ENCODE measurements at regions not wholly inside any gene's neighbourhood (a gene's known extent, or its start where the extent isn't known, plus 50 kb on each side); places are given as distances from the start of the nearest gene placed in this dataset.

DNA sequence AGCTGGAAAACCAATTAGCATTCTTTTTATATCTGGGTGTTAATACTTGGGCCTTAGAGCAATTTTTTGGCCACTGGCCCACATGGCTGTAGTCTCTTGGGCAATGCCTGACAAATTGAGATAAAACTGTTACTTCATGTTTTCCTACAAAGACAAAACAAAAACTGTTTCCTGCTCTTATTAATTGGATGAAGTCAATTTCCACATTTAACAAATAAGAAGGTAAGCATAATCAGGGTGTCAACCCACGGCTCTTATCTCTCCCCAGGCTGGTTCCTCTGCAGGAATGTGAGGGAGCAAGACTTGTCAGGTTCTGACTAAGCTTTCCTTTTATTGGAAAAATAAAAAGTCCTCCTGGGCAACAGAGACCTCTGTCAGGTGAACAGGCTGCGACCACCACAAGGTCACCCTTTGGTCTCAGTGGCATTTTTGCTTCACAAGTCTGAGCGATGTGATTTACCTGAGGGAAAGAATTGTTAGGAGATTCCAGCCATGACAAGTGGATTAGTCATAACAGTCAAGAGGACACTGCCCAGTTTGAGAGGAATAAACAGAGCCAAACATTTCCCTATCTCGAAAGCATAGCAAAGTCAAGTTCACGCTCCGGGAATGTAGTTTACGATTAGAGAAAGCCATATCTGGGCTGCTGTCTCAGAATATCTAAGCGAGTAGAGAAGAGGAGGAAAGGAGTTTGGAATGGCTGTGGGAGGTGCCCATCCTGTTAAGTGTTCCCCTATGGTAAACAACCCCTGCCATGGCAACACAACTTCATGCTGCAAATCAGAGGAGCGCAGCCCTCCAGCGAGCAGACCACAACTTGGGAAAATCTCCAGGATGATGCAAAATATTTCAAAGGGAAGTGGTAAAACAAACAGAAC lies 144.4 kb downstream of the TES start (continued):
- TF ChIP-seq CEBPB (IDR thresholded peaks at IDR 0.05; ENCODE audit: low read depth) = peak; percentile 56
- no peak for TF ChIP-seq EZH2phosphoT487 (IDR thresholded peaks at IDR 0.05; ENCODE audit: borderline replicate concordance)
- 0 out of 2 replicates have a peak, but pooled peaks have one; percentile 11 for TF ChIP-seq RAD21 (IDR thresholded peaks at IDR 0.05; ENCODE audit: low read depth)
- no peak for TF ChIP-seq ZNF274 (IDR thresholded peaks at IDR 0.05; ENCODE audit: low read depth, low read length)
- TF ChIP-seq JUND (IDR thresholded peaks at IDR 0.05) = peak; percentile 94

DNA sequence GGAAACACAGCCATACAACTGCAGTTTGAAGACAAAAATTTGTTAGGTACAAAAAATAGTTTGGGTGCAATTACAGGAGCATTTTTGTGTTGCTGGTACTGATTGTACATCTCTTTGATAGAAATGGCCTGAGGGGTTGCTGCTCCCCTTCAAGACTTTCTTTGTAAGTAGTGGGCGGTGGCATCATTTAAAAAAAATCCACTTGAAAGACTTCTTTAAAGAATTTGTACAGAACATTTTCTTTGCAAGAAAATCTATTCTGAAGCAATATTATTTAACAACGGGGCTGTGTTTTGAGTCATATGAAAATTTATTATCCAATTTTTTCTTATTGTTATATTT lies 144.1 kb upstream of the CAV2 start:
- ChIA-PET CTCF (no interaction called here), POLR2A (no interaction called here), RAD21 (ENCODE audit: low non-redundant PET in 1 of 2, low total read pairs in 2 of 2, uncharacterized antibody in 2 of 2, unreplicated experiment in 2 of 2) (no interaction called here)
- Histone ChIP-seq H3K4me2 (ENCODE audit: low read length) (peak overlapping the region; percentile 76), H2AFZ (ENCODE audit: low read depth, low read length, poor library complexity, severe bottlenecking) (no peak overlapping the region), H3K27me3 (ENCODE audit: insufficient read depth, low read length) (no peaks in the 10 kb centered on the region), H3K79me2 (ENCODE audit: insufficient read depth, low read length) (no peaks in the 10 kb centered on the region), H3K9ac (ENCODE audit: low read length) (peak overlapping the region; percentile 65), H3K4me1 (ENCODE audit: control insufficient read depth in 1 of 2, insufficient read depth in 2 of 2, low read length in 2 of 2) (peaks cover 61 to 66% of the 10 kb centered on the region in 2 experiments), H3K36me3 (ENCODE audit: control insufficient read depth in 1 of 2, insufficient read depth in 2 of 2, low read length in 2 of 2) (peaks cover 0 to 2% of the 10 kb centered on the region in 2 experiments; a peak in 1 of 4 replicates), H3K9me2 (ENCODE audit: insufficient read depth) (no peaks in the 10 kb centered on the region), H4K20me1 (ENCODE audit: insufficient read depth) (no peaks in the 10 kb centered on the region), H3K27ac (ENCODE audit: low read depth, low read length) (peak overlapping the region; percentile 89), H3K4me3 (replicated peaks in 1 of 2; ENCODE audit: low read depth in 1 of 2, low read length in 2 of 2) (peak overlapping the region; percentile 15 to 41; a peak in 3 of 4 replicates), H3K9me3 (ENCODE audit: control insufficient read depth in 1 of 2, insufficient read depth in 1 of 2, low read depth in 1 of 2, low read length in 2 of 2) (no peaks in the 10 kb centered on the region)
- BruUV-seq (replicated peaks) = TSS peak; percentile 89
- DNase-seq (ENCODE audit: low read depth, low spot score) (no peak), ATAC-seq (no peak)
- TF ChIP-seq TCF7L2 (IDR thresholded peaks at IDR 0.05; ENCODE audit: borderline replicate concordance, extremely low read depth, insufficient read depth, insufficient read length) (peak; percentile 1), ELF1 (IDR thresholded peaks at IDR 0.05; ENCODE audit: borderline replicate concordance, low read depth) (no peak)
- intact Hi-C loops (cut with micrococcal nuclease) = loop anchor here (1.0 to 10.0 kb wide), 6 partner anchors 38 to 229 kb away; partner anchors contain the start of gene CAV1

Measured in HCT116 (cell line).